Adrenal gland (tissue), 9 donors: ENCODE measurements at regions not wholly inside any gene's neighbourhood (a gene's known extent, or its start where the extent isn't known, plus 50 kb on each side); places are given as distances from the start of the nearest gene placed in this dataset.

ENCODE experiments used
- DNase-seq, 7 donors: peaks; one replicate each; pipeline ENCODE4 v3.0.0-alpha.2; 2019 to 2020
- H3K27ac ChIP-seq, 5 donors: fragments of 200-600 bp; sonication (generic) in 4 of 5; 1 replicate in 3 of 5; 2 replicates in 2 of 5; pipeline versions ENCODE4 v1.5.1 to v1.8.0; 2016 to 2020; ENCODE audit warnings: mild to moderate bottlenecking in 1 of 5
- H3K27me3 ChIP-seq: fragments of 200-600 bp; 2 replicates; pipeline ENCODE4 v1.8.0; 2021
- H3K36me3 ChIP-seq, 2 donors: fragments of 200-600 bp; replicated peaks in 1 of 2; 1 replicate in 1 of 2; 2 replicates in 1 of 2; pipeline versions ENCODE4 v1.5.1 to v1.8.0; 2018 to 2022
- H3K4me1 ChIP-seq, 2 donors: fragments of 200-600 bp; replicated peaks in 1 of 2; 1 replicate in 1 of 2; 2 replicates in 1 of 2; pipeline versions ENCODE4 v1.5.1 to v1.8.0; 2018 to 2021
- H3K4me3 ChIP-seq, 4 donors: fragments of 200-600 bp; sonication (generic) in 3 of 4; one replicate each; pipeline ENCODE4 v1.5.1; 2016 to 2018
- H3K9me3 ChIP-seq, 3 donors: fragments of 200-600 bp; sonication (generic) in 1 of 3; replicated peaks in 1 of 3; 1 replicate in 2 of 3; 2 replicates in 1 of 3; pipeline versions ENCODE4 v1.5.1 to v1.8.0; 2016 to 2021
- POLR2A ChIP-seq, 2 donors: fragments of 450-650 bp; IDR thresholded peaks; one replicate each; pipeline ENCODE4 v1.6.1; 2017; ENCODE audit warnings: antibody characterized with exemption in 2 of 2, mild to moderate bottlenecking in 2 of 2, moderate library complexity in 1 of 2
- WGBS, 4 donors: extraction: QIAGEN DNeasy Blood & Tissue Kit in 2 of 4; methylation state at CpG; one replicate each; pipeline versions ENCODE4 v1.1.5 to v1.1.7; 2013 to 2017; 5-methylcytosine and 5-hydroxymethylcytosine counted together
- intact Hi-C, 2 donors: fragments of 100-400 bp; cut with DNase I; formaldehyde crosslinking; loops; one replicate each; pipeline versions ENCODE4 v1.14.1 to v1.15.0; 2022 to 2023
- TF ChIP-seq, protein P1 (sequence below), 6 experiments: fragments of 450-650 bp in 4 of 6; fragments of 200-600 bp in 2 of 6; sonication (generic) in 1 of 6; IDR thresholded peaks; 1 replicate in 5 of 6; 2 replicates in 1 of 6; pipeline versions ENCODE4 v1.5.1 to v1.8.0; 2016 to 2021; ENCODE audit warnings: antibody characterized with exemption in 6 of 6, mild to moderate bottlenecking in 2 of 6, moderate library complexity in 1 of 6
- donor health status: healthy with polysubstance abuse.
- donor health status: Bipolar disorder and iron deficiency.
- donor health status: DM: yes; HTN: yes; CAD: no.
- donor health status: DM: no; HTN: no; CAD: no.
- donor health status: DM: no; HTN: no; CAD: no.

DNA sequence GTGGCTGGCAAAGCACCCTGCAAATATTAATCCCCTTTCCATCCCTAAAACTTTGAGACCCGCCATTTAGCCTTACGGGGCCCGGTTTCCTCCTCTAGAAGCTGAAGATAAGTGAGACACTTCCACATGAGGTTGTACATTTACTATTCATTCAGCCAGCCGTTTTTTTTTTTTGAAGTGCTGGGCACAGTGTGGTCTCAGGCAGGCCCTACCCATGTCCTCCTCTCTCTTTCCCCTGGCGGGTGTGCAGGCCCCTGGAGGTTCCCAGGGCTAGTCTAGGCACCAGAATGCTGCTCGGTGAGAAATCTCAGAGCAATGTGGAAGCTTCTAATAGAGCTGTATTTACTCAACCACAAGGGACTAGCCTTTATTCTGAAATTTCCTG, 107.4 kb upstream of the LARP1 start:
- DNase-seq: no peak
- 58 to 69% (median 63%) methylated on average over 6 of the region's 6 CpGs for WGBS, 4 donors
- TF ChIP-seq POLR2A (IDR thresholded peaks at IDR 0.05): no peak
- TF ChIP-seq, protein P1, sequence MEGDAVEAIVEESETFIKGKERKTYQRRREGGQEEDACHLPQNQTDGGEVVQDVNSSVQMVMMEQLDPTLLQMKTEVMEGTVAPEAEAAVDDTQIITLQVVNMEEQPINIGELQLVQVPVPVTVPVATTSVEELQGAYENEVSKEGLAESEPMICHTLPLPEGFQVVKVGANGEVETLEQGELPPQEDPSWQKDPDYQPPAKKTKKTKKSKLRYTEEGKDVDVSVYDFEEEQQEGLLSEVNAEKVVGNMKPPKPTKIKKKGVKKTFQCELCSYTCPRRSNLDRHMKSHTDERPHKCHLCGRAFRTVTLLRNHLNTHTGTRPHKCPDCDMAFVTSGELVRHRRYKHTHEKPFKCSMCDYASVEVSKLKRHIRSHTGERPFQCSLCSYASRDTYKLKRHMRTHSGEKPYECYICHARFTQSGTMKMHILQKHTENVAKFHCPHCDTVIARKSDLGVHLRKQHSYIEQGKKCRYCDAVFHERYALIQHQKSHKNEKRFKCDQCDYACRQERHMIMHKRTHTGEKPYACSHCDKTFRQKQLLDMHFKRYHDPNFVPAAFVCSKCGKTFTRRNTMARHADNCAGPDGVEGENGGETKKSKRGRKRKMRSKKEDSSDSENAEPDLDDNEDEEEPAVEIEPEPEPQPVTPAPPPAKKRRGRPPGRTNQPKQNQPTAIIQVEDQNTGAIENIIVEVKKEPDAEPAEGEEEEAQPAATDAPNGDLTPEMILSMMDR (IDR thresholded peaks at IDR 0.05): no peak
- H3K36me3 ChIP-seq: no peaks in the 10 kb centered on the region
- peaks cover 0 to 4% of the 10 kb centered on the region in 2 donors for H3K4me1 ChIP-seq
- H3K27ac ChIP-seq: no peak overlapping the region
- peak overlapping the region in 1 of 4 donors; percentile 46 for H3K4me3 ChIP-seq
- intact Hi-C loops: no loop called here
- no peaks in the 10 kb centered on the region for H3K9me3 ChIP-seq
- no peaks in the 10 kb centered on the region for H3K27me3 ChIP-seq

GRCh38 chr5:154647114-154647760, 107.9 kb upstream of the LARP1 start:
- Histone ChIP-seq H3K27me3 (no peaks in the 10 kb centered on the region), H3K4me1 (peaks cover 0 to 4% of the 10 kb centered on the region in 2 donors), H3K27ac (no peak overlapping the region), H3K4me3 (peak overlapping the region in 1 of 4 donors; percentile 46), H3K36me3 (no peaks in the 10 kb centered on the region), H3K9me3 (no peaks in the 10 kb centered on the region)
- no peak for TF ChIP-seq POLR2A (IDR thresholded peaks at IDR 0.05)
- TF ChIP-seq, protein P1 (IDR thresholded peaks at IDR 0.05): no peak
- intact Hi-C loops: no loop called here
- WGBS, 4 donors: 35 to 67% (median 50%) methylated on average over 17 to 36 of the region's 36 CpGs
- peak in 4 of 7 donors; percentile 19 to 73 (median 34) for DNase-seq

DNA sequence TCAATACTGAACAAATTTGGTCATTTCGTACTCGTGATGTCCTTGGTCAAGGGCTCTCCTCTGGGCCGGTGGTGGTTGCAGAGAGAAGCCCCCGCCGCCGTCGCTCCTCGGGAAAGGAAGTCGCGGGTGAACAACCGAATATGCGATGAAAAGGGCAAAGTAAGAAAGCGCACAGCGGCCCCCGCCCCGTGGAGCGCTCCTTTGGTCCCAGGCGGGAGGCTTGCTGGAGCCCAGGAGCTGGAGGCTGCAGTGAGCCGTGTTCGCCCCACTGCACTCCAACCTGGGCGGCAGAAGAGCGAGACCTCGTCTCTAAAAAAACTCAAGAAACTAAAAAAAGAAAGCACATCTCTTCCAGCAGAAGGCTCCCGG, 108.4 kb upstream of the LARP1 start:
- no peak for TF ChIP-seq POLR2A (IDR thresholded peaks at IDR 0.05)
- TF ChIP-seq, protein P1 (IDR thresholded peaks at IDR 0.05): no peak
- no peaks in the 10 kb centered on the region for H3K36me3 ChIP-seq
- intact Hi-C loops: no loop called here
- no peaks in the 10 kb centered on the region for H3K27me3 ChIP-seq
- no peak for DNase-seq
- no peak overlapping the region for H3K27ac ChIP-seq
- H3K4me3 ChIP-seq: peak overlapping the region in 1 of 4 donors; percentile 46
- WGBS, 4 donors: 52 to 84% (median 62%) methylated on average over 24 of the region's 24 CpGs
- H3K4me1 ChIP-seq: peaks cover 0 to 4% of the 10 kb centered on the region in 2 donors
- H3K9me3 ChIP-seq: no peaks in the 10 kb centered on the region

GRCh38 chr5:154644745-154645411, 110.3 kb upstream of the LARP1 start:
- H3K4me1 ChIP-seq: peaks cover 0 to 1% of the 10 kb centered on the region in 2 donors
- H3K27ac ChIP-seq: no peak overlapping the region
- no peak for DNase-seq
- no peak overlapping the region for H3K4me3 ChIP-seq
- H3K36me3 ChIP-seq: no peaks in the 10 kb centered on the region
- WGBS, 4 donors: 76 to 80% (median 77%) methylated on average over 5 of the region's 5 CpGs
- H3K27me3 ChIP-seq: no peaks in the 10 kb centered on the region
- intact Hi-C loops: no loop called here
- H3K9me3 ChIP-seq: no peaks in the 10 kb centered on the region
- no peak for TF ChIP-seq POLR2A (IDR thresholded peaks at IDR 0.05)
- TF ChIP-seq, protein P1 (IDR thresholded peaks at IDR 0.05): no peak
